HTR-8/SVneo (cell line): ENCODE measurements at regions not wholly inside any gene's neighbourhood (a gene's known extent, or its start where the extent isn't known, plus 50 kb on each side); places are given as distances from the start of the nearest gene placed in this dataset.

Experiments used
- DNase-seq: peaks from one replicate; pipeline ENCODE4 v3.0.0; 2011; ENCODE audit warnings: low spot score, mixed read lengths; ENCODE audit not compliant: insufficient read length
- FAIRE-seq: peaks from 2 replicates; lab custom pipeline; 2011; peaks lifted over from hg19 to GRCh38; lab: Jason Lieb, UNC

GRCh38 chrX:6371353-6371752 is 142.7 kb upstream of the NLGN4X start:
- DNase-seq (no peak), FAIRE-seq (no peak)

- DNase-seq (no peak), FAIRE-seq (no peak)
Measured at GRCh38 chrX:6363188-6363587, 134.5 kb upstream of the NLGN4X start.

GRCh38 chrX:6325437-6325836 is 96.8 kb upstream of the NLGN4X start:
- DNase-seq: no peak
- no peak for FAIRE-seq

GRCh38 chrX:6313356-6313755 is 84.7 kb upstream of the NLGN4X start:
- no peak for FAIRE-seq

GRCh38 chrX:6311540-6311939 is 82.9 kb upstream of the NLGN4X start:
- FAIRE-seq (no peak), DNase-seq (no peak)

More at GRCh38 chrX:6313356-6313755, 84.7 kb upstream of the NLGN4X start:
- DNase-seq: no peak

GRCh38 chrX:6307156-6307555 is 78.5 kb upstream of the NLGN4X start:
- FAIRE-seq: no peak

GRCh38 chrX:6299724-6300123 is 71.1 kb upstream of the NLGN4X start:
- no peak for FAIRE-seq
- no peak for DNase-seq

More at GRCh38 chrX:6307156-6307555, 78.5 kb upstream of the NLGN4X start:
- no peak for DNase-seq

- FAIRE-seq (no peak), DNase-seq (no peak)
Measured at GRCh38 chrX:6293716-6294115, 65.0 kb upstream of the NLGN4X start.

- FAIRE-seq (no peak), DNase-seq (no peak)
Measured at GRCh38 chrX:6292599-6292998, 63.9 kb upstream of the NLGN4X start.

GRCh38 chrX:6291444-6291843 is 62.8 kb upstream of the NLGN4X start:
- no peak for DNase-seq
- no peak for FAIRE-seq

GRCh38 chrX:6283826-6284225 is 55.2 kb upstream of the NLGN4X start:
- DNase-seq (no peak), FAIRE-seq (no peak)

- no peak for DNase-seq
- FAIRE-seq: no peak
Measured at GRCh38 chrX:6279277-6279909, 50.7 kb upstream of the NLGN4X start.
